Putamen (tissue), 1 donor: ENCODE measurements at regions not wholly inside any gene's neighbourhood (a gene's known extent, or its start where the extent isn't known, plus 50 kb on each side); places are given as distances from the start of the nearest gene placed in this dataset.

Source experiments
- DNase-seq: peaks from one replicate; pipeline ENCODE4 v3.0.0-alpha.2; 2016; ENCODE audit warnings: low spot score

GRCh38 chr6:93779086-93779841, 359.9 kb upstream of the EPHA7 start:
- peak; percentile 12 for DNase-seq

GRCh38 chr6:93759190-93759589, 339.8 kb upstream of the EPHA7 start:
- no peak for DNase-seq

DNA sequence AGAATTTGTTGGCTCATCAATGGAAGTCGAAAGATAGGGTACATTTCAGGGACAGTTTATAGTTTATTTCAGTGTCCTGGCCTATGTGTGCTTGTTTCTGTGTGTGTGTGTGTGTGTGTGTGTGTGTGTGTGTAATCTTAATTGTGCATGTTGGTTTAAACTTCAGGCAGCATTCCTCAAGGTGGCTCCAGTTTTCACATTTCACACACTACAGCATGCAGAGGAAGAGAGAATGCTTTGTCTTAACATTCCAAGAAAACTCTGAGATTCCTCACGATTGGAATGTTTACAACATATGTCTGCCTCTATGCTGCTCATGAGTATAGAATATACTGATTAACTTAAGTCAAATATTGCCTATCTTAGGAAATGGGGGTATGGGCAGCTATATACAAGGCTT, 332.6 kb upstream of the EPHA7 start:
- DNase-seq, result no peak

- no peak for DNase-seq
These were observed 330.6 kb upstream of the EPHA7 start for GRCh38 chr6:93749930-93750329.

DNA sequence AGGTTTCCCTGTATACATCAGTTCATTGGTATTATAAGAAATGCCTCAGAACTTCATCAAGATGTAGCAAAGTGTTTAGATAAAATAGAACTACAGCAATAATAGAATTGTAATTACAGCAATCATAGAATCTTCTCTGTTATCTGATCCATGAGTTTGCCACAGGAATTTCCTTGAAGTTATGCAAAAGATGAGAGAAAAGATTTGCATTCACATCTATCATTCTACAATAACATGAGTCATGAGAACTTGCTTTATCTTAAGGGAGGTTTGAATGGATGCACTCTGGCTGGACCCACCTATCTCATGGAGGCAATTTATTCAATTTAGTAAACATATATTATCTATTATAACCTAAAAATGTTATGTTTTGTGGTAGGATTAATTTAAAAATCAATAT, 329.8 kb upstream of the EPHA7 start:
- DNase-seq, result no peak

GRCh38 chr6:93746892-93747291, 327.5 kb upstream of the EPHA7 start:
- DNase-seq, result no peak

GRCh38 chr6:93745306-93745705, 325.9 kb upstream of the EPHA7 start:
- no peak for DNase-seq

DNA sequence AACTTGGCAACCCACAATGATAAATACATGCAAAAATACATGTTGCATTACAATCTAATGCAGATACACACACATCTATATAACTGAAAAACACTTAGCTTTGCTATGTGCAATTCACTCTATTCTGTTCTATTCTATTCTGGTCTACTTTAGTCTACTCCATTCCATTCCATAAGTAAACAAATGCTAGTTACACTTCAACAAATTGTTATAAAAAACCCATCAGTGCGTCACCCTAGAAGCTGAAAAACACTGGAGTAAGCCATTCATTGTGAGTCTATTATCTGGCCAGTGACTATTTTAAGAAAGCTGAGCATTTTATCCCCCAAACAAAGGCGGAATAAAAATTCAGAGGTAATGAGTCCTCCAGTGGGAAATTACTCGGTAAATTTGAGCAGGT, 315.7 kb upstream of the EPHA7 start:
- DNase-seq, result no peak

GRCh38 chr6:93731306-93731705, 311.9 kb upstream of the EPHA7 start:
- DNase-seq, result no peak

- DNase-seq, result no peak
These were observed 308.8 kb upstream of the EPHA7 start for GRCh38 chr6:93728150-93728549.

DNA sequence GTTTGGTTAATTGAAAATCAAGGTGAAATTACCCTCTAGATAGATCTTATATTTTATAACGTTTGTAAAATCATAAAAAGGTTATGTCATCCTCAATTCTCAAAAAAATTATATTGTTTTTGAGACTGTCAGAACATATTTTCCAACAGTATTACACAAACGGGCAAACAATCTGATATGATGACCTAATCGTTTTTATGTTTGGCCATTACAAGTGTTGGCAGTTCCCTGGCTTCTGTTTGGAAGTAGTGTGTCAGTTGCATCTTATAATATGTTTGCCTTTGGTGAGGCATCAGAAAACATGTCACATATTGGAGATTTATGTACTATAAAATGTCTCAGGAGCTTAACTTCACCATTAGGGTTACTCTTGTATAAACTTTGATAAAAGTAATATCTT, 308.1 kb upstream of the EPHA7 start:
- DNase-seq, result no peak

- peak; percentile 7 for DNase-seq
These were observed 302.2 kb upstream of the EPHA7 start for GRCh38 chr6:93721386-93722048.

DNA sequence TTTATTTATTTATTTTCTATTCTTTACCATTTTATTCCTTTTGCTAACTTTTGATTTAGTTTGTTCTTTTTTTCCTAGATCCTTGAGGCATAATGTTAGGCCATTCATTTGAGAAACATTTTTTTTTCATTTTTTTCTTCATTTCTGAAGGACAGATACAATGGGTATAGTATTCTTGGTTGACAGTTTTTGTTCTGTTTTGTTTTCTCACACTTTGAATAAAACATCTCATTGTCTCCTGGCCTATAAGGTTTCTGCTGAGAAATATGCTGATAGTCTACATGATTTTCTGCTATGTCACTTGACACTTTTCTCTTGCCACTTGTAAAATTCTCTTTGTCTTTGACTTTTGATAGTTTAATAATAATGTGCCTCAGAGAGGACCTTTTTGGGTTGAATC, 294.6 kb upstream of the EPHA7 start:
- DNase-seq, result no peak

DNA sequence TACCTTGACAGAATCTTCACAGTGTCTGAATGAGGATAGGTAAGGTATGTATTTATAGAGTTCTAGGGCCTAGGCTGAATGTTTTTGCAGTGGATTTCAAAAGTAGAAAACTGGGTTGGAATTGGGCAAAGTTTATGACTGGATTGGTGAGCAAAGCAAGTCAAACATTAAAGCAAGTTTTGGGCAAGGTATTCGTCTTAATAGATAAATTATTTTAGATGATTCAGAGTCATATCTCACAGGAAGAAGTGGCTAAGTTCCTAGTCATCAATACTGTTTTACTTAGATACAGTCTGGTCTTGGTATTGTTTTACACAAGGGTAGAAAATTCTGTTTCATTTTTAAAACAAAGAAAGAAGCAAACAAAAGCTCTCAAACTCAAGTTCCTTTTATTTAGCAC, 284.1 kb upstream of the EPHA7 start:
- DNase-seq, result no peak

- no peak for DNase-seq
These were observed 282.2 kb upstream of the EPHA7 start for GRCh38 chr6:93701526-93701925.

DNA sequence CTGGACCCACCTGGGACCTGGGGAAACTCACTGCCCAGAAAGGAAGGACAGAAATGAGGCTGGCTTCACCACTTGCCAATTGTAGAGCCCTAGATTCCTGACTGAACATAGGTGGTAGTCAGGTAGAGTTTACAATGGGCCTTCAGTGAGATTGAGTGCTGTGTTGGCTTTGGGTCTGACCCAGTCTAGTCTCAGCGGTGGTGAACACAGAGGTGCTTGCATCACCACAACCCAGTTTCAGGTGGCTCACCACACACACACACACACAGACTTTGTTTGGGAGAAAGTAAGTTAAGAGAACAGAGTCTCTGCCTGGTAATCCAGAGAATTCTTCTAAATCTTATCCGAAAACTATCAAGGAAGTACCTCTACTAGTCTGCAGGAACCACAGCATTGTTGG, 266.1 kb upstream of the EPHA7 start:
- DNase-seq, result no peak

DNA sequence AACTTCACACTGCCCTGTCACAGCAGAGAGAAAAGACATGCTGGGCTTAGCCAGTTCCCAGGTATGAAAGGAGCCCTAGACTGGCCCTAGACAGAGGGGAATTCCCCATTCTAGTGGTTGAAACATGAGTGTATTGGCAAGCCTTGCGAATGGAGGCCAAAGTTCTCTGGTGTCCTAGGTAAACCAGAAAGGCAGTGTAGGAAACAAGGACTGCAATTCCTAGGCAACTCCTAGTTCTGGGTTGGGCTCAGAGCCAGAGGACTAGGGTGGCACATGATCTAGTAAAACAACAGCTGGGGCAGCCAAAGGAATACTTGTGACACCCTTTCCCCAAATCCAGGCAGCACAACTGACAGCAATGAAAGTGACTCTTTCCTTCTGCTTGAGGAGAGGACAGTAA, 265.0 kb upstream of the EPHA7 start:
- no peak for DNase-seq

- no peak for DNase-seq
These were observed 260.5 kb upstream of the EPHA7 start for GRCh38 chr6:93679836-93680235.

DNA sequence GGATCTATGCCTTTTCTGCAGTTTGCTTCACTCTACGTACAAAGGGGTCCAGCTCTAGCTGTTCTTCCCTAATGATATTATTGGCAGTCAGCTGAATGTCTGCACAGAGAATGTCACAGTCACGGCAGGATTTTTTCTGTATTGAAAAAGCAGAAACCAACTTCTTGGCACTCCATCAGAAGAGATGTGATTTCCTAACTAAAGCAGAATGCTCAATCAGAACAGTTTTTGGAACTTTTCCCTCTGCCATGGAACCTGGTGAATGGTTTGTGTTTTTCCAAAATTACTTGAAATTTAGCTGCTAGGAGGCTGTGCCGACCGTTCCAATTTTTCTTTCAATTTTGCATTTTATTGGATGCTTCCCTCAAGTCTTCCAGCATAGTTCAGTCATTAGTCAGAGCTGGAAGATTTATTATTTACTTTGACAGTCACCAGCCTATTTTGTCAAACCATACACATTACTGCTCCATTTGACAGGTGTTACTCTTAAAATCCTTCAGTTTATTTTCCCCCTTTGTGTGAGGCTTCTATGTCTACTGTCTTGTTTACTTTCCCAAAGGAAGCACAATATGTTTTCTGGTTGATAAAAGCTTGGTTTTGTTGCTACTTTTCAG, 259.6 kb upstream of the EPHA7 start:
- no peak for DNase-seq

- no peak for DNase-seq
These were observed 258.1 kb upstream of the EPHA7 start for GRCh38 chr6:93677264-93677965.

- no peak for DNase-seq
These were observed 257.2 kb upstream of the EPHA7 start for GRCh38 chr6:93676581-93676980.

DNA sequence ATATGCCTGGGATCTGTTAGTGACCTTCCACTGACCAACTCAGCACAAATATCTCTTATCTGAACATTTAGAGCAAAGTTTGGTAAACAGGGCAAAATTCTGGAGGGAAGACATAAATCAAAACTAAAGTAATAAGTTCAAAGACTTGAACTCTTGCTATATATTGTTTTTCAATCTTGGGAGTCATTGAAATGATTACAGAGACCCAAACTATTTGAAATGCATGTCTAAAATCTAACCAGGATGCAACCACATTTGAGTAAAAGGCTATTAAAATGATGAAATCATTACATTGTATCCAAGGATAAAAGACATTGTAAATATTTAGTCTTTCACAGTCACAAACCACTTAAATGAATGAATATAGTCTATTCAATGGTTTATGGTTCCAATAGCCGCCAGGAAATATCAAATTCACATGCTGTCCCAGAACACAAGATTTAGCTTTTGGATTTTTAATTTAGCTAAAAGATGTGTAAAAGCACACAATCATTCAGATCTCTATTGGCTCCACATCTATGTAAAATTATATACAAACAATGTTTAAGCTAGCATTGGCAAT, 256.6 kb upstream of the EPHA7 start:
- no peak for DNase-seq

DNA sequence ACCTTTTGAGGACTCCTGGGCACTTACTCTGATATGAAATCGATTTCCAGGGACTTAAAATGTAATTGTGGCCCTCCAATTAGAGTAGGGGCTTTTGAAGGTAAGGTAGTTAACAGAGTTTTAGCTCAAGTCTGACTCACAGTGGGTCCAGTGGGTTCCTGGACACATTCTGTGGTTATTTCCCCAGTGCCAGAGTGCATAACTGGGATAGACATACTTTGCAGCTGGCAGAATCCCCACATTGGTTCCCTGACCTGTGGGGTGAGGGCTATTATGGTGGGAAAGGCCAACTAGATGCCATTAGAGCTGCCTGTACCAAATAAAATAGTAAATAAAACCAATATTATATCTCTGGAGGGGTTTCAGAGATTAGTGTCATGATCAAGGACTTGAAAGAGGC, 243.8 kb upstream of the EPHA7 start:
- no peak for DNase-seq
